ENCODE measurements at regions not wholly inside any gene's neighbourhood (a gene's known extent, or its start where the extent isn't known, plus 50 kb on each side); places are given as distances from the start of the nearest gene placed in this dataset.

DNA sequence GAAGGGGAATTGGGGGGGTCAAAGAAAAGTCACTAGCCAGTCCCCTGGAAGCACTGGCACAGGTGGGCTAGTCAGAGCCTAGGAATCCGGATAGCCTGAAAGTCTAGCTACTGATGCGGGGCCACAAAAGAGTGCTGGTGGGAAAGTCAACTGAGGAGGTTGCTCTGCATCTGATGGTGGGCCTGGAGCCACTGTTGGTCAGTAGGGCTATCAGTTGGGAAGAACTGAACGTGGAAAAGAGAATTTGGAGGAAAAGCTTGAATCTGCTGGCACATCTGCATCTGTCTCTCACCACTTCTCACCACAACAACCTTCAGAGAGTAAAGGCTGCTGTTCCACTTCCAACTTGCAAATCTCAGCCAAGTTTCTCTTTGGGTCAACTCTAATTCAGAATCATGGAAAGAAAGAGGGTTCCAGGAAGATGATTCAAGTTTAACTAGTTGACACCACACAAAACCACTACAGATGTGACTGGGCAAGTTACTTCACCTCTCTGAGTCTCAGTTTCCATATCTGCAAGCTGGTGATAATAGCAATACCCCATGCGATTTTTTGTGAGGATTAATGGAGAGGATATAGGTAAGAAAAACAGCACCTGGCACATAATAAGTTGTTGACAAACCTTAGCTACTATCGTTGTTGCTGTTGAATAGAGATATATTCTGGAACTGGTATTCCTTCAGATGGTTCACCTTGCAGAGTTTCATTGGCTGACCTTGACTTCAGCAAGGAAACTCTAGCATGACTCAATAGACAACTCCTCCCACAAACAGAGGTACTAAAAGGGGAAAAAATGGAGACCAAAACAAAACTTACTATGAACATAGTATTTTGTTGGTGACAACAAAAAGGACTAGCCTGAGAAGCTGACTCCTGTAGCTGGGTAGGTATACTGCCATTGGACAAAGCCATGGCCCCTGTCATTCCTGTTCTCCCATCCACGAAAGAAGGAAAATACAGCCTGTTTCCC is 280.2 kb upstream of the STT3B start:
- Histone ChIP-seq H3K27ac (ENCODE audit: insufficient read length, low read depth, low read length) (no peak overlapping the region), H3K14ac (ENCODE audit: insufficient read depth, low read length) (no peak overlapping the region), H3T11ph (ENCODE audit: low read length) (no peak overlapping the region), H2BK15ac (ENCODE audit: low read depth, low read length) (no peak overlapping the region), H2BK120ac (ENCODE audit: low read depth, low read length, poor library complexity, severe bottlenecking) (no peak overlapping the region), H4K20me1 (ENCODE audit: control insufficient read depth, insufficient read depth, insufficient read length) (no peaks in the 10 kb centered on the region), H3K4me1 (ENCODE audit: insufficient read depth, low read length) (peaks cover 3% of the 10 kb centered on the region; the same call in 1 of the 2 replicates), H3K79me1 (ENCODE audit: insufficient read depth, low read depth, low read length, poor library complexity, severe bottlenecking) (no peaks in the 10 kb centered on the region), H3K4ac (ENCODE audit: low read depth, low read length) (no peak overlapping the region), H3K4me2 (ENCODE audit: insufficient read depth, insufficient read length, low read length) (no peak overlapping the region), H4K91ac (ENCODE audit: insufficient read length, low read depth, low read length) (no peak overlapping the region), H3K56ac (ENCODE audit: insufficient read length, low read depth, low read length) (no peak overlapping the region), H3K27me3 (ENCODE audit: insufficient read depth, low read length) (no peaks in the 10 kb centered on the region), H3K18ac (ENCODE audit: insufficient read length, low read depth, low read length) (no peak overlapping the region), H2BK5ac (ENCODE audit: insufficient read length, low read length) (no peak overlapping the region), H4K8ac (replicated peaks; ENCODE audit: insufficient read length, low read depth, low read length) (no peak overlapping the region), H3K9me3 (ENCODE audit: control insufficient read depth, low read depth, low read length) (no peaks in the 10 kb centered on the region), H2AK5ac (ENCODE audit: insufficient read length, low read length) (no peak overlapping the region), H4K5ac (ENCODE audit: insufficient read length, low read depth, low read length) (no peak overlapping the region), H3K23me2 (ENCODE audit: insufficient read length, low read depth, low read length, poor library complexity, severe bottlenecking) (no peaks in the 10 kb centered on the region), H3K9ac (ENCODE audit: extremely low read depth, insufficient read length, low read length) (no peak overlapping the region), H3K79me2 (ENCODE audit: insufficient read depth, low read length) (no peaks in the 10 kb centered on the region), H2AFZ (ENCODE audit: low read length) (no peak overlapping the region), H3K23ac (ENCODE audit: insufficient read length, low read depth, low read length) (no peak overlapping the region), H2BK20ac (ENCODE audit: low read depth, low read length, poor library complexity, severe bottlenecking) (no peak overlapping the region), H2BK12ac (ENCODE audit: insufficient read length, low read depth, low read length) (no peak overlapping the region)
- Mint-ChIP-seq H3K4me3 (no peak overlapping the region), H3K27me3 (ENCODE audit: low read depth) (no peaks in the 10 kb centered on the region), H3K36me3 (ENCODE audit: insufficient read depth in 1 of 3, low read depth in 3 of 3) (no peaks in the 10 kb centered on the region), H3K4me1 (peaks cover 2 to 6% of the 10 kb centered on the region in 2 experiments; a peak in 1 of 4 replicates), H3K9me3 (no peaks in the 10 kb centered on the region), H3K27ac (peak overlapping the region in 1 of 3 experiments; percentile 37; a peak in 1 of 7 replicates)
- DNase-seq = no peak
- WGBS (ENCODE audit: extremely low coverage, insufficient read length, low lambda C conversion rate) = no CpG with 5 or more reads among the region's 6 CpGs
- TF ChIP-seq, protein P1, sequence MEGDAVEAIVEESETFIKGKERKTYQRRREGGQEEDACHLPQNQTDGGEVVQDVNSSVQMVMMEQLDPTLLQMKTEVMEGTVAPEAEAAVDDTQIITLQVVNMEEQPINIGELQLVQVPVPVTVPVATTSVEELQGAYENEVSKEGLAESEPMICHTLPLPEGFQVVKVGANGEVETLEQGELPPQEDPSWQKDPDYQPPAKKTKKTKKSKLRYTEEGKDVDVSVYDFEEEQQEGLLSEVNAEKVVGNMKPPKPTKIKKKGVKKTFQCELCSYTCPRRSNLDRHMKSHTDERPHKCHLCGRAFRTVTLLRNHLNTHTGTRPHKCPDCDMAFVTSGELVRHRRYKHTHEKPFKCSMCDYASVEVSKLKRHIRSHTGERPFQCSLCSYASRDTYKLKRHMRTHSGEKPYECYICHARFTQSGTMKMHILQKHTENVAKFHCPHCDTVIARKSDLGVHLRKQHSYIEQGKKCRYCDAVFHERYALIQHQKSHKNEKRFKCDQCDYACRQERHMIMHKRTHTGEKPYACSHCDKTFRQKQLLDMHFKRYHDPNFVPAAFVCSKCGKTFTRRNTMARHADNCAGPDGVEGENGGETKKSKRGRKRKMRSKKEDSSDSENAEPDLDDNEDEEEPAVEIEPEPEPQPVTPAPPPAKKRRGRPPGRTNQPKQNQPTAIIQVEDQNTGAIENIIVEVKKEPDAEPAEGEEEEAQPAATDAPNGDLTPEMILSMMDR (conservative IDR thresholded peaks at IDR 0.05) = no peak
